ENCODE measurements at regions not wholly inside any gene's neighbourhood (a gene's known extent, or its start where the extent isn't known, plus 50 kb on each side); places are given as distances from the start of the nearest gene placed in this dataset.

DNA sequence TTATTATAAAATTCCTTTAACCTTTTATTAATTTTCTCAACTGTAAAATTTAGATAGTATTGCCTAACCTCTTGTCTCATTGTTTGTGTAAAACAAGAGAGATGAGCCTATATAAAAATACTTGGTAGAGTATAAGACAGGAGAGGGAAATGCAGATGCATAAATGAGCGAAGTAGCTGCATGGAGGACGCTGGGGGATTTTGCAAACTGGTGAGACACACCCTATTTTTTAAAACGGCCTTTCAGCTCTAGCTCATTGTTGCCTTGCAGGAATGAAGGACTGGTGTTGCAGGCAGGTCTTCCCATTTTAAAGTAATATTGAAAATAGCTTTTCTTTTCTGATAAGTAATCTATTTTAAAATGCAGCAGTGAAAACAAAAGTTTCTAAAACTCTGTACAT lies 435.3 kb upstream of the HNRNPA3 start:
- ChIA-PET CTCF (interaction anchor here (0.8 kb wide), 1 partner anchor 10 kb away, joined by 4 read pairs; no protein-coding TSS in a partner anchor), POLR2A (no interaction called here)
- Histone ChIP-seq H3K4me3 (ENCODE audit: low read depth, low read length) (no peak overlapping the region), H3K27ac (ENCODE audit: extremely low read depth, low read depth, low read length) (no peak overlapping the region), H3K9me3 (ENCODE audit: control insufficient read depth, insufficient read depth, low read depth, low read length) (no peaks in the 10 kb centered on the region), H3K4me1 (ENCODE audit: control insufficient read depth, insufficient read depth, low read length) (peaks cover 5% of the 10 kb centered on the region; the same call in 1 of the 2 replicates), H3K36me3 (ENCODE audit: control insufficient read depth in 2 of 2, insufficient read depth in 1 of 2, low read length in 2 of 2) (no peaks in the 10 kb centered on the region)
- TF ChIP-seq, protein P1, sequence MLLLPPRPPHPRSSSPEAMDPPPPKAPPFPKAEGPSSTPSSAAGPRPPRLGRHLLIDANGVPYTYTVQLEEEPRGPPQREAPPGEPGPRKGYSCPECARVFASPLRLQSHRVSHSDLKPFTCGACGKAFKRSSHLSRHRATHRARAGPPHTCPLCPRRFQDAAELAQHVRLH (tag by site-specific recombination; IDR thresholded peaks at IDR 0.05), result no peak
- TF ChIP-seq ZNF529 (tag by site-specific recombination; IDR thresholded peaks at IDR 0.05; ENCODE audit: insufficient replicate concordance), result no peak

- CTCF ChIA-PET, result no interaction called here
- Histone ChIP-seq H3K9me3 (ENCODE audit: control insufficient read depth, insufficient read depth, low read depth, low read length) (no peaks in the 10 kb centered on the region), H3K36me3 (ENCODE audit: control insufficient read depth in 2 of 2, insufficient read depth in 1 of 2, low read length in 2 of 2) (no peaks in the 10 kb centered on the region), H3K27ac (ENCODE audit: extremely low read depth, low read depth, low read length) (no peak overlapping the region), H3K4me3 (ENCODE audit: low read depth, low read length) (no peak overlapping the region), H3K4me1 (ENCODE audit: control insufficient read depth, insufficient read depth, low read length) (peaks cover 2% of the 10 kb centered on the region; the same call in 1 of the 2 replicates)
- TF ChIP-seq KLF10 (tag by site-specific recombination; IDR thresholded peaks at IDR 0.05) (no peak), ZNF768 (tag by site-specific recombination; IDR thresholded peaks at IDR 0.05) (no peak), ZNF677 (tag by site-specific recombination; IDR thresholded peaks at IDR 0.05) (no peak), ZNF692 (tag by site-specific recombination; IDR thresholded peaks at IDR 0.05) (no peak), ZNF302 (tag by site-specific recombination; IDR thresholded peaks at IDR 0.05; ENCODE audit: low read depth) (no peak), PATZ1 (tag by site-specific recombination; IDR thresholded peaks at IDR 0.05) (no peak), ZNF112 (tag by site-specific recombination; IDR thresholded peaks at IDR 0.05) (no peak), ZNF585B (tag by site-specific recombination; IDR thresholded peaks at IDR 0.05) (no peak), ZNF391 (tag by site-specific recombination; IDR thresholded peaks at IDR 0.05; ENCODE audit: borderline replicate concordance, low read depth) (no peak), ZNF658 (tag by site-specific recombination; IDR thresholded peaks at IDR 0.05) (no peak), ZBTB8A (tag by site-specific recombination; IDR thresholded peaks at IDR 0.05) (no peak), ZNF148 (tag by site-specific recombination; IDR thresholded peaks at IDR 0.05; ENCODE audit: borderline replicate concordance) (no peak), YY2 (tag by site-specific recombination; IDR thresholded peaks at IDR 0.05) (no peak), ZIC2 (tag by site-specific recombination; IDR thresholded peaks at IDR 0.05) (no peak), AEBP2 (tag by site-specific recombination; IDR thresholded peaks at IDR 0.05; ENCODE audit: borderline replicate concordance) (no peak), GLIS2 (tag by site-specific recombination; IDR thresholded peaks at IDR 0.05) (no peak), HOXA7 (CRISPR knock-in tag; IDR thresholded peaks at IDR 0.05; ENCODE audit: borderline replicate concordance) (no peak)
- TF ChIP-seq, protein P2, sequence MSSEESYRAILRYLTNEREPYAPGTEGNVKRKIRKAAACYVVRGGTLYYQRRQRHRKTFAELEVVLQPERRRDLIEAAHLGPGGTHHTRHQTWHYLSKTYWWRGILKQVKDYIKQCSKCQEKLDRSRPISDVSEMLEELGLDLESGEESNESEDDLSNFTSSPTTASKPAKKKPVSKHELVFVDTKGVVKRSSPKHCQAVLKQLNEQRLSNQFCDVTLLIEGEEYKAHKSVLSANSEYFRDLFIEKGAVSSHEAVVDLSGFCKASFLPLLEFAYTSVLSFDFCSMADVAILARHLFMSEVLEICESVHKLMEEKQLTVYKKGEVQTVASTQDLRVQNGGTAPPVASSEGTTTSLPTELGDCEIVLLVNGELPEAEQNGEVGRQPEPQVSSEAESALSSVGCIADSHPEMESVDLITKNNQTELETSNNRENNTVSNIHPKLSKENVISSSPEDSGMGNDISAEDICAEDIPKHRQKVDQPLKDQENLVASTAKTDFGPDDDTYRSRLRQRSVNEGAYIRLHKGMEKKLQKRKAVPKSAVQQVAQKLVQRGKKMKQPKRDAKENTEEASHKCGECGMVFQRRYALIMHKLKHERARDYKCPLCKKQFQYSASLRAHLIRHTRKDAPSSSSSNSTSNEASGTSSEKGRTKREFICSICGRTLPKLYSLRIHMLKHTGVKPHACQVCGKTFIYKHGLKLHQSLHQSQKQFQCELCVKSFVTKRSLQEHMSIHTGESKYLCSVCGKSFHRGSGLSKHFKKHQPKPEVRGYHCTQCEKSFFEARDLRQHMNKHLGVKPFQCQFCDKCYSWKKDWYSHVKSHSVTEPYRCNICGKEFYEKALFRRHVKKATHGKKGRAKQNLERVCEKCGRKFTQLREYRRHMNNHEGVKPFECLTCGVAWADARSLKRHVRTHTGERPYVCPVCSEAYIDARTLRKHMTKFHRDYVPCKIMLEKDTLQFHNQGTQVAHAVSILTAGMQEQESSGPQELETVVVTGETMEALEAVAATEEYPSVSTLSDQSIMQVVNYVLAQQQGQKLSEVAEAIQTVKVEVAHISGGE (tag by site-specific recombination; conservative IDR thresholded peaks at IDR 0.05; ENCODE audit: low read depth), result no peak
- TF ChIP-seq, protein P3, sequence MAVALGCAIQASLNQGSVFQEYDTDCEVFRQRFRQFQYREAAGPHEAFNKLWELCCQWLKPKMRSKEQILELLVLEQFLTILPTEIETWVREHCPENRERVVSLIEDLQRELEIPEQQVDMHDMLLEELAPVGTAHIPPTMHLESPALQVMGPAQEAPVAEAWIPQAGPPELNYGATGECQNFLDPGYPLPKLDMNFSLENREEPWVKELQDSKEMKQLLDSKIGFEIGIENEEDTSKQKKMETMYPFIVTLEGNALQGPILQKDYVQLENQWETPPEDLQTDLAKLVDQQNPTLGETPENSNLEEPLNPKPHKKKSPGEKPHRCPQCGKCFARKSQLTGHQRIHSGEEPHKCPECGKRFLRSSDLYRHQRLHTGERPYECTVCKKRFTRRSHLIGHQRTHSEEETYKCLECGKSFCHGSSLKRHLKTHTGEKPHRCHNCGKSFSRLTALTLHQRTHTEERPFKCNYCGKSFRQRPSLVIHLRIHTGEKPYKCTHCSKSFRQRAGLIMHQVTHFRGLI (tag by site-specific recombination; IDR thresholded peaks at IDR 0.05), result no peak
- POLR2A ChIA-PET, result no interaction called here
Measured at GRCh38 chr2:176779917-176780316, 432.7 kb upstream of the HNRNPA3 start.
